ENCODE measurements at regions not wholly inside any gene's neighbourhood (a gene's known extent, or its start where the extent isn't known, plus 50 kb on each side); places are given as distances from the start of the nearest gene placed in this dataset.

- TF ChIP-seq CHD7 (IDR thresholded peaks at IDR 0.05; ENCODE audit: insufficient replicate concordance, low read length) (no peak), BCL11A (IDR thresholded peaks at IDR 0.05; ENCODE audit: low read depth in 2 of 2, low read length in 2 of 2) (no peak), TEAD4 (IDR thresholded peaks at IDR 0.05; ENCODE audit: low read depth, low read length) (no peak), CHD2 (IDR thresholded peaks at IDR 0.05; ENCODE audit: low read length) (no peak), KDM4A (IDR thresholded peaks at IDR 0.05; ENCODE audit: low read depth, low read length, severe bottlenecking) (no peak), HDAC6 (IDR thresholded peaks at IDR 0.05; ENCODE audit: low read depth, low read length) (no peak), JUND (IDR thresholded peaks at IDR 0.05; ENCODE audit: low read length) (no peak), FOSL1 (IDR thresholded peaks at IDR 0.05; ENCODE audit: insufficient read depth, low read depth, low read length) (no peak), TAF7 (optimal IDR thresholded peaks at IDR 0.05; ENCODE audit: borderline replicate concordance, low read depth, low read length) (no peak), SIRT6 (IDR thresholded peaks at IDR 0.05; ENCODE audit: low read length) (no peak), EP300 (IDR thresholded peaks at IDR 0.05; ENCODE audit: borderline replicate concordance in 1 of 2, low read depth in 2 of 2, low read length in 2 of 2) (no peak), TAF1 (IDR thresholded peaks at IDR 0.05; ENCODE audit: low read depth, low read length) (no peak)
Observed at GRCh38 chr9:71629578-71630215, 138.6 kb downstream of the CEMIP2 start (continued).
